IPS DF 4.7 (cell line): ENCODE measurements at regions not wholly inside any gene's neighbourhood (a gene's known extent, or its start where the extent isn't known, plus 50 kb on each side); places are given as distances from the start of the nearest gene placed in this dataset.
"Not testable (repeated sequence)": the region's sequence is repeated elsewhere in the genome, so short reads cannot be mapped to it uniquely, and the experiment has no call there.

Experiments used
- DNase-seq: peaks from one replicate; pipeline ENCODE4 v3.0.0-alpha.2; 2013; ENCODE audit warnings: low spot score; ENCODE audit errors: extremely low read depth

- no peak for DNase-seq
Observed at GRCh38 chr6:14217728-14218518, 100.4 kb downstream of the CD83 start.

- no peak for DNase-seq
Observed at GRCh38 chr6:14218519-14218800, 100.9 kb downstream of the CD83 start.

- DNase-seq, result no peak
Observed at GRCh38 chr6:14221564-14222279, 104.2 kb downstream of the CD83 start.

GRCh38 chr6:14222956-14223355 lies 105.4 kb downstream of the CD83 start:
- DNase-seq, result no peak

GRCh38 chr6:14224359-14225103 lies 107.0 kb downstream of the CD83 start:
- no peak for DNase-seq

GRCh38 chr6:14226051-14226660 lies 108.6 kb downstream of the CD83 start:
- no peak for DNase-seq

GRCh38 chr6:14228571-14228970 lies 111.0 kb downstream of the CD83 start:
- no peak for DNase-seq

- no peak for DNase-seq
Observed at GRCh38 chr6:14231071-14231483, 113.5 kb downstream of the CD83 start.

- DNase-seq, result no peak
Observed at GRCh38 chr6:14231501-14232280, 114.1 kb downstream of the CD83 start.

- DNase-seq, result no peak
Observed at GRCh38 chr6:14232889-14233288, 115.3 kb downstream of the CD83 start.

GRCh38 chr6:14235653-14236356 lies 118.2 kb downstream of the CD83 start:
- no peak for DNase-seq

- no peak for DNase-seq
Observed at GRCh38 chr6:14239097-14239496, 121.5 kb downstream of the CD83 start.

- DNase-seq, result no peak
Observed at GRCh38 chr6:14240411-14241166, 123.0 kb downstream of the CD83 start.

GRCh38 chr6:14241255-14242070 lies 123.9 kb downstream of the CD83 start:
- DNase-seq, result no peak

- not testable (repeated sequence) for DNase-seq
Observed at GRCh38 chr6:14242912-14243311, 125.3 kb downstream of the CD83 start.

GRCh38 chr6:14243597-14243996 lies 126.0 kb downstream of the CD83 start:
- DNase-seq, result no peak

- no peak for DNase-seq
Observed at GRCh38 chr6:14246876-14247275, 129.3 kb downstream of the CD83 start.

- DNase-seq, result no peak
Observed at GRCh38 chr6:14250573-14250972, 133.0 kb downstream of the CD83 start.

GRCh38 chr6:14252271-14252850 lies 134.8 kb downstream of the CD83 start:
- DNase-seq, result no peak
